ENCODE measurements at regions not wholly inside any gene's neighbourhood (a gene's known extent, or its start where the extent isn't known, plus 50 kb on each side); places are given as distances from the start of the nearest gene placed in this dataset.

GRCh38 chr6:113122060-113122459, 735.1 kb upstream of the MARCKS start:
- H3K27ac ChIP-seq (ENCODE audit: low read length): peak overlapping the region; percentile 45; the same call in 1 of the 2 replicates
- H3K4me3 ChIP-seq (ENCODE audit: low read depth in 2 of 2, low read length in 2 of 2): no peak overlapping the region
- H3K9me3 ChIP-seq (ENCODE audit: control insufficient read depth, insufficient read depth, low read depth, low read length): no peaks in the 10 kb centered on the region
- peak; percentile 73; the same call in 1 of the 2 replicates for ATAC-seq
- H3K27me3 ChIP-seq (ENCODE audit: control insufficient read depth, insufficient read depth, low read length): no peaks in the 10 kb centered on the region
- in situ Hi-C loops (cut with HindIII; ENCODE audit: low pct_unique_long_range_greater_than_20kb, low sequenced_read_pairs): no loop called here
- TF ChIP-seq SIN3A (IDR thresholded peaks at IDR 0.05; ENCODE audit: borderline replicate concordance, insufficient read depth, low read depth, low read length): no peak
- TF ChIP-seq CTCF (IDR thresholded peaks at IDR 0.05): peak; percentile 23; the same call in 1 of the 2 replicates
- no peak for TF ChIP-seq REST (IDR thresholded peaks at IDR 0.05; ENCODE audit: insufficient read depth in 1 of 2, low read depth in 2 of 2, low read length in 1 of 2)
- TF ChIP-seq POLR2AphosphoS5 (IDR thresholded peaks at IDR 0.05; ENCODE audit: low read depth, low read length): no peak
- no TSS peak for BruUV-seq (replicated peaks)
- intact Hi-C loops (cut with micrococcal nuclease; ENCODE audit: unreplicated experiment): no loop called here
- POLR2A ChIA-PET: no interaction called here
- peak; percentile 50 for DNase-seq (ENCODE audit: low read depth, low spot score)
- no peaks in the 10 kb centered on the region for H3K36me3 ChIP-seq (ENCODE audit: control insufficient read depth, insufficient read depth, low read length)
- H3K4me1 ChIP-seq (ENCODE audit: control insufficient read depth, insufficient read depth, low read length): 0 out of 2 replicates have a peak, but pooled peaks cover 2% of the 10 kb centered on the region
- CTCF ChIA-PET: no interaction called here

- no TSS peak for BruUV-seq (replicated peaks)
- ChIA-PET CTCF (no interaction called here), POLR2A (no interaction called here)
- ATAC-seq (no peak), DNase-seq (ENCODE audit: low read depth, low spot score) (no peak)
- H3K4me3 ChIP-seq (ENCODE audit: low read depth in 2 of 2, low read length in 2 of 2): no peak overlapping the region
- 0 out of 2 replicates have a peak, but pooled peaks cover 2% of the 10 kb centered on the region for H3K4me1 ChIP-seq (ENCODE audit: control insufficient read depth, insufficient read depth, low read length)
- TF ChIP-seq SIN3A (IDR thresholded peaks at IDR 0.05; ENCODE audit: borderline replicate concordance, insufficient read depth, low read depth, low read length) (no peak), CTCF (IDR thresholded peaks at IDR 0.05) (no peak), TCF7L2 (IDR thresholded peaks at IDR 0.05; ENCODE audit: low read depth, low read length) (no peak), POLR2AphosphoS5 (IDR thresholded peaks at IDR 0.05; ENCODE audit: low read depth, low read length) (no peak), REST (IDR thresholded peaks at IDR 0.05; ENCODE audit: insufficient read depth in 1 of 2, low read depth in 2 of 2, low read length in 1 of 2) (no peak)
- no peaks in the 10 kb centered on the region; the same call in 1 of the 2 replicates for H3K9me3 ChIP-seq (ENCODE audit: control insufficient read depth, insufficient read depth, low read depth, low read length)
- no peaks in the 10 kb centered on the region for H3K27me3 ChIP-seq (ENCODE audit: control insufficient read depth, insufficient read depth, low read length)
- in situ Hi-C loops (cut with HindIII; ENCODE audit: low pct_unique_long_range_greater_than_20kb, low sequenced_read_pairs) (no loop called here), intact Hi-C loops (cut with micrococcal nuclease; ENCODE audit: unreplicated experiment) (no loop called here)
- no peaks in the 10 kb centered on the region for H3K36me3 ChIP-seq (ENCODE audit: control insufficient read depth, insufficient read depth, low read length)
- H3K27ac ChIP-seq (ENCODE audit: low read length): no peak overlapping the region
Observed at GRCh38 chr6:113125626-113126025, 731.5 kb upstream of the MARCKS start.
